BLaER1 (cell line): ENCODE measurements at regions not wholly inside any gene's neighbourhood (a gene's known extent, or its start where the extent isn't known, plus 50 kb on each side); places are given as distances from the start of the nearest gene placed in this dataset.

ENCODE experiments used
- H3K27ac ChIP-seq: shearing (Covaris generic); formaldehyde crosslinking; 2 replicates; pipeline ENCODE4 v1.8.1; 2022
- H3K27me3 ChIP-seq: shearing (Covaris generic); formaldehyde crosslinking; 2 replicates; pipeline ENCODE4 v1.8.1; 2022
- H3K36me3 ChIP-seq: shearing (Covaris generic); formaldehyde crosslinking; 2 replicates; pipeline ENCODE4 v1.8.1; 2022
- H3K4me1 ChIP-seq: shearing (Covaris generic); formaldehyde crosslinking; 2 replicates; pipeline ENCODE4 v1.8.1; 2022
- H3K4me2 ChIP-seq: shearing (Covaris generic); formaldehyde crosslinking; 2 replicates; pipeline ENCODE4 v1.8.1; 2022
- H3K4me3 ChIP-seq: shearing (Covaris generic); formaldehyde crosslinking; 2 replicates; pipeline ENCODE4 v1.8.1; 2022
- H3K9ac ChIP-seq: shearing (Covaris generic); formaldehyde crosslinking; 2 replicates; pipeline ENCODE4 v1.8.1; 2022
- H3K9me3 ChIP-seq: shearing (Covaris generic); formaldehyde crosslinking; 2 replicates; pipeline ENCODE4 v1.8.1; 2022
- H4K20me1 ChIP-seq: shearing (Covaris generic); formaldehyde crosslinking; 2 replicates; pipeline ENCODE4 v1.8.1; 2022
- Cebpa-rat ChIP-seq: shearing (Covaris generic); IDR thresholded peaks from 2 replicates; pipeline ENCODE4 v1.8.1; 2022

GRCh38 chr2:191514613-191515012 lies 163.3 kb upstream of the NABP1 start:
- Histone ChIP-seq H3K9me3 (no peaks in the 10 kb centered on the region), H3K27me3 (no peaks in the 10 kb centered on the region), H3K27ac (no peak overlapping the region), H4K20me1 (no peaks in the 10 kb centered on the region), H3K9ac (no peak overlapping the region), H3K4me3 (no peak overlapping the region), H3K4me2 (no peak overlapping the region), H3K4me1 (no peaks in the 10 kb centered on the region), H3K36me3 (no peaks in the 10 kb centered on the region)
- TF ChIP-seq Cebpa-rat = no peak

DNA sequence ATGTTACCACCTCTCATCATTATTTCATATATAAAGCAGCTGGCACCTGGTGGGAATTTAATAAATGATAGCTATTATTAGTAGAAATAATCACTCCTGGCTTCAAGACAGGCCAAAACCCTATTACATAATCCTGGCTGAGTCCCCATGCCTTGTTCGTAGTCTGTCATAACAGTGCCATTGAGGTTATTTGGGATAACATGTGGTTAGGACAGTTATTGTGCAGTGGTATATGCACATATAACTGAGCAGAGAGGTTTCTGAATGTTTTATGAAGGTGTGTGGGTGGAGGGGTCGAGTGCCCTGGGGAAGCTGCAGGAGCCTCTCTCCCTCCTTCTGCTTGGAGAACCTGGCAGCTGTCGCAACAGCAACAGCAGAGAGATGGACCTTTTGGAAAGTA lies 162.4 kb upstream of the NABP1 start:
- Histone ChIP-seq H3K4me3 (no peak overlapping the region), H3K27me3 (no peaks in the 10 kb centered on the region), H3K27ac (no peak overlapping the region), H3K9me3 (no peaks in the 10 kb centered on the region), H3K36me3 (no peaks in the 10 kb centered on the region), H4K20me1 (no peaks in the 10 kb centered on the region), H3K9ac (no peak overlapping the region), H3K4me1 (no peaks in the 10 kb centered on the region), H3K4me2 (no peak overlapping the region)
- TF ChIP-seq Cebpa-rat = no peak

GRCh38 chr2:191516260-191516659 lies 161.7 kb upstream of the NABP1 start:
- TF ChIP-seq Cebpa-rat = no peak
- no peaks in the 10 kb centered on the region for H3K36me3 ChIP-seq
- no peaks in the 10 kb centered on the region for H3K4me1 ChIP-seq
- H3K4me2 ChIP-seq = no peak overlapping the region
- H3K9ac ChIP-seq = no peak overlapping the region
- no peaks in the 10 kb centered on the region for H3K27me3 ChIP-seq
- H3K9me3 ChIP-seq = no peaks in the 10 kb centered on the region
- H3K4me3 ChIP-seq = no peak overlapping the region
- H4K20me1 ChIP-seq = no peaks in the 10 kb centered on the region
- no peak overlapping the region for H3K27ac ChIP-seq

DNA sequence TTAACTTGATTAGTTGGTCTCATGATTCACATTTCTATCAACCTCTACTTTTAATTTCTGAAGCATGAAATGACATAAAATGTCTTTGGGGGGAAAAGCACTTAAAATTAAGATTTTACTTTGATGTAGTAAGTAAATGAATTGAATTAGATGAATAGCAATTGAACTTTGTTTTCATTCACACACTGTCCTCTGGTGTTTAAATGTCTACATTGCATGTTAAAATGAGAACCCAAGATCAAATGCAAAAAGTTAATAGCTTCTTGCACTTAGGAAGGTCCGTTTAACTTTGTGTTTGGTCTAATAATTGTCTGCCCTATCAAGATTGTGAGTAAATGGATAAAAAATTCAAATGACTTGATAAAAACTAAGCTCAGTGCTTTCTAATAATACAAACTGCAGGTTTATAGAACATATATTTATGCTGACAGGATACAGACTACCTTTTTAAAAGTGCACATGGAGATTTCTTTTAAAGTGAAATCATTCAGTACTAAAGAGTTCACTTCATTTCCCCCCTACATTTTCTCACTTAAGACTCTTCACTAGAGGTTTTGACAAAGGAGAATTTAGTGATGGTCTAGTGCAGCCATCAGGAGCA lies 156.2 kb upstream of the NABP1 start:
- Histone ChIP-seq H3K9me3 (no peaks in the 10 kb centered on the region), H3K36me3 (no peaks in the 10 kb centered on the region), H4K20me1 (no peaks in the 10 kb centered on the region), H3K27ac (no peak overlapping the region), H3K27me3 (no peaks in the 10 kb centered on the region), H3K4me3 (no peak overlapping the region), H3K9ac (no peak overlapping the region), H3K4me2 (no peak overlapping the region), H3K4me1 (no peaks in the 10 kb centered on the region)
- TF ChIP-seq Cebpa-rat = no peak

GRCh38 chr2:191522478-191523120 lies 155.3 kb upstream of the NABP1 start:
- Histone ChIP-seq H3K9ac (no peak overlapping the region), H3K36me3 (no peaks in the 10 kb centered on the region), H3K4me2 (no peak overlapping the region), H3K4me1 (no peaks in the 10 kb centered on the region), H3K9me3 (no peaks in the 10 kb centered on the region), H3K27me3 (no peaks in the 10 kb centered on the region), H3K4me3 (no peak overlapping the region), H3K27ac (no peak overlapping the region), H4K20me1 (no peaks in the 10 kb centered on the region)
- TF ChIP-seq Cebpa-rat = no peak

DNA sequence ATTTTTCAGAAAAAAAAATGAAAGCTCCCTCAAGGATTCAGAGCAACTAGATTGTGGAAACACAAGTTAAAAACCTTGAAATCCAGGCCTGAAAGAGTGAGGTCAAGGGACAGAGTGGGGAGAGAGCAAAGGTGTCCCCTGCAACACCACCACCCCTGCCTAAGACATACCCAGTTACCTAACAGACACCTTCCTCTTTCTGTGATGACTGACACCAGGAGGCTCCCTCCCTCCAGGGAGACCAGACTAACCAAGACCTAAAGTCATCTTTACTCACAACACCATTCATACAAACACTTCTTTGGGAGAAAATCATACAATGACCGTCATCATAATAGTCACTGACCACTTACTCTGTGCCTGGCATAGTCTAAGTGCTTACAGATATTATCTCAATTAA lies 151.8 kb upstream of the NABP1 start:
- no peak for TF ChIP-seq Cebpa-rat
- Histone ChIP-seq H3K4me2 (no peak overlapping the region), H3K36me3 (no peaks in the 10 kb centered on the region), H3K9ac (no peak overlapping the region), H3K4me3 (no peak overlapping the region), H3K27me3 (no peaks in the 10 kb centered on the region), H3K9me3 (no peaks in the 10 kb centered on the region), H3K27ac (no peak overlapping the region), H4K20me1 (no peaks in the 10 kb centered on the region), H3K4me1 (no peaks in the 10 kb centered on the region)

- Histone ChIP-seq H3K27me3 (no peaks in the 10 kb centered on the region), H3K36me3 (no peaks in the 10 kb centered on the region), H4K20me1 (no peaks in the 10 kb centered on the region), H3K27ac (no peak overlapping the region), H3K9ac (no peak overlapping the region), H3K4me3 (no peak overlapping the region), H3K9me3 (no peaks in the 10 kb centered on the region), H3K4me1 (no peaks in the 10 kb centered on the region), H3K4me2 (no peak overlapping the region)
- TF ChIP-seq Cebpa-rat = no peak
Observed at GRCh38 chr2:191526536-191526935, 151.4 kb upstream of the NABP1 start.

DNA sequence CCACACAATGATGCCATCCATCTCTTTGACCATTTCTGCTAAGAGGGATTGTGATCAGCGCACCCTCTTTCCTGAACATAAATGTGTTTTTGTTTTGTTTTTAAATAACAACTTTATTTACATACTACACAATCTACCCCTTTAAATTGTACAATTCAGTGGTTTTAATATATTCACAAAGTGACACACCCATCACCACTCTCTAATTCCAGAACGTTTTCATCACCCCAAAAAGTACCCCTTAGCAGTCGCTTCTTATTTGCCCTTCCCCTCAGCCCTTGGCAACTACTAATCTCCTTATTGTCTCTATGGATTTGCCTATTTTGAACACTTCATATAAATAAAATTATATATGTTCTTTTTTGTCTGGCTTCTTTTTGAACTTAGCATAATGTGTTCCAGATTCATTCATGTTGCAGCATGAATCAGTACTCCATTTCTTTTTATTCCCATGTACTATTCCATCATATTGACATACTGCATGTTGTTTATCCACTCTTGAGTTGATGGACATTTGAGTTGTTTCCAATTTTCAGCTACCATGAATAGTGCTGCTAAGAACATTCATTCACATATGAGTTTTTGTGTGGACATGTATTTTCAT lies 150.9 kb upstream of the NABP1 start:
- no peaks in the 10 kb centered on the region for H3K9me3 ChIP-seq
- H4K20me1 ChIP-seq = no peaks in the 10 kb centered on the region
- no peaks in the 10 kb centered on the region for H3K27me3 ChIP-seq
- H3K4me2 ChIP-seq = no peak overlapping the region
- H3K9ac ChIP-seq = no peak overlapping the region
- no peaks in the 10 kb centered on the region for H3K4me1 ChIP-seq
- H3K36me3 ChIP-seq = no peaks in the 10 kb centered on the region
- no peak for TF ChIP-seq Cebpa-rat
- H3K4me3 ChIP-seq = no peak overlapping the region
- H3K27ac ChIP-seq = no peak overlapping the region

GRCh38 chr2:191530618-191531017 lies 147.3 kb upstream of the NABP1 start:
- Histone ChIP-seq H3K36me3 (no peaks in the 10 kb centered on the region), H3K9ac (no peak overlapping the region)

GRCh38 chr2:191533693-191534180 lies 144.2 kb upstream of the NABP1 start:
- Histone ChIP-seq H3K4me3 (no peak overlapping the region), H3K27me3 (no peaks in the 10 kb centered on the region), H3K4me2 (no peak overlapping the region), H3K36me3 (no peaks in the 10 kb centered on the region), H3K9me3 (no peaks in the 10 kb centered on the region), H3K4me1 (no peaks in the 10 kb centered on the region), H3K9ac (no peak overlapping the region), H4K20me1 (no peaks in the 10 kb centered on the region), H3K27ac (no peak overlapping the region)
- no peak for TF ChIP-seq Cebpa-rat

More at GRCh38 chr2:191530618-191531017, 147.3 kb upstream of the NABP1 start:
- Histone ChIP-seq H3K4me3 (no peak overlapping the region), H3K4me2 (no peak overlapping the region), H3K27ac (no peak overlapping the region), H3K27me3 (no peaks in the 10 kb centered on the region), H3K4me1 (no peaks in the 10 kb centered on the region), H4K20me1 (no peaks in the 10 kb centered on the region), H3K9me3 (no peaks in the 10 kb centered on the region)
- TF ChIP-seq Cebpa-rat = no peak
